Nucleus accumbens (tissue), 56 donors: ENCODE measurements at regions not wholly inside any gene's neighbourhood (a gene's known extent, or its start where the extent isn't known, plus 50 kb on each side); places are given as distances from the start of the nearest gene placed in this dataset.
A peak's percentile ranks its signal among the peaks of the same experiment; 100 is the strongest.

Source experiments
- DNase-seq, 56 donors: peaks; one replicate each; lab custom pipeline; 2025; lab: John Stamatoyannopoulos, UW

- DNase-seq, result peak in 1 of 56 donors; percentile 2
These were observed 70.4 kb upstream of the TBCA start for GRCh38 chr5:77846422-77847128.

GRCh38 chr5:77845324-77845646 is 69.1 kb upstream of the TBCA start:
- no peak for DNase-seq

- DNase-seq, result peak in 18 of 56 donors; percentile 11 to 59 (median 40)
These were observed 68.6 kb upstream of the TBCA start for GRCh38 chr5:77844623-77845323.

GRCh38 chr5:77844373-77844622 is 68.2 kb upstream of the TBCA start:
- DNase-seq, result peak in 5 of 56 donors; percentile 21 to 65 (median 44)

GRCh38 chr5:77843570-77844372 is 67.6 kb upstream of the TBCA start:
- peak in 36 of 56 donors; percentile 7 to 65 (median 32) for DNase-seq

- DNase-seq, result no peak
These were observed 66.1 kb upstream of the TBCA start for GRCh38 chr5:77842243-77842642.

- DNase-seq, result peak in 1 of 56 donors; percentile 18
These were observed 65.5 kb upstream of the TBCA start for GRCh38 chr5:77841616-77842015.

- no peak for DNase-seq
These were observed 64.8 kb upstream of the TBCA start for GRCh38 chr5:77840930-77841329.

GRCh38 chr5:77839691-77840090 is 63.6 kb upstream of the TBCA start:
- DNase-seq, result no peak

GRCh38 chr5:77832938-77833337 is 56.8 kb upstream of the TBCA start:
- DNase-seq, result no peak

GRCh38 chr5:77832166-77832770 is 56.1 kb upstream of the TBCA start:
- no peak for DNase-seq

- DNase-seq, result no peak
These were observed 52.3 kb upstream of the TBCA start for GRCh38 chr5:77828445-77828844.
